Thyroid gland (tissue), 4 donors: ENCODE measurements at regions not wholly inside any gene's neighbourhood (a gene's known extent, or its start where the extent isn't known, plus 50 kb on each side); places are given as distances from the start of the nearest gene placed in this dataset.
"Not testable (repeated sequence)": the region's sequence is repeated elsewhere in the genome, so short reads cannot be mapped to it uniquely, and the experiment has no call there.

Source experiments
- DNase-seq, 2 donors: peaks; one replicate each; pipeline ENCODE4 v3.0.0-alpha.2; 2019
- H3K27ac ChIP-seq, 3 donors: fragments of 200-600 bp; sonication (generic); 1 replicate in 2 of 3; 2 replicates in 1 of 3; pipeline ENCODE4 v1.5.1; 2016 to 2019; ENCODE audit warnings: mild to moderate bottlenecking in 1 of 3, moderate library complexity in 1 of 3
- H3K27me3 ChIP-seq: fragments of 200-600 bp; sonication (generic); one replicate; pipeline ENCODE4 v1.5.1; 2019
- H3K36me3 ChIP-seq, 2 donors: fragments of 200-600 bp; sonication (generic); one replicate each; pipeline ENCODE4 v1.5.1; 2016 to 2019
- H3K4me1 ChIP-seq, 2 donors: fragments of 200-600 bp; sonication (generic); one replicate each; pipeline ENCODE4 v1.5.1; 2017 to 2019
- H3K4me3 ChIP-seq, 3 donors: fragments of 200-600 bp; sonication (generic); replicated peaks in 1 of 3; 1 replicate in 2 of 3; 2 replicates in 1 of 3; pipeline ENCODE4 v1.5.1; 2016; ENCODE audit warnings: mild to moderate bottlenecking in 1 of 3
- H3K9me3 ChIP-seq: fragments of 200-600 bp; sonication (generic); one replicate; pipeline ENCODE4 v1.5.1; 2017
- CTCF ChIP-seq, 6 experiments: fragments of 200-600 bp in 3 of 6; fragments of 450-650 bp in 3 of 6; sonication (generic) in 3 of 6; IDR thresholded peaks; one replicate each; pipeline ENCODE4 v1.5.1; 2016 to 2019; ENCODE audit warnings: antibody characterized with exemption in 6 of 6, mild to moderate bottlenecking in 2 of 6, inconsistent platforms in 1 of 6, moderate library complexity in 1 of 6
- POLR2A ChIP-seq, 2 donors: fragments of 450-650 bp; IDR thresholded peaks; one replicate each; pipeline ENCODE4 v1.6.1; 2017; ENCODE audit warnings: antibody characterized with exemption in 2 of 2, mild to moderate bottlenecking in 2 of 2, moderate library complexity in 1 of 2
- WGBS, 2 donors: methylation state at CpG; one replicate each; pipeline ENCODE4 v1.1.5; 2017; 5-methylcytosine and 5-hydroxymethylcytosine counted together
- intact Hi-C: fragments of 100-400 bp; cut with DNase I; formaldehyde crosslinking; loops from one replicate; pipeline ENCODE4 v1.15.1; 2023

DNA sequence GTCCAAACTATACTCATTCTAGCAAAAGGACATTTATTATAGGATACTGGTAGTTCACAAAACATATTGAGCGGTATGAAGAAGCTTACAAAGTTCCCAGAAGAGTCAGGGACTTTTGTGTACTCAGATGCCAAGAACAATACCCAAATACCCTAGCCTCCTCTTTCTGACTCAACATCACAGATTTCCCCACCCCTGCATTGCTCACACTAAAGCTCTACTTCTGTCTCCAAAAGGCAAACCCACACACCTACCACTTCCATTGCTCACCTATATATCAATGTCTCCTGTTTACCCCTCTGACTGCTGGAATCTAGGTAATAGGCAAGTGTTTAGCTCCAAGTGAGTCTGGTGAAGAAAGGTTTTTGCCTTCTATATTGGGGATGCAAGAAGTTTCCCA is 100.7 kb upstream of the HCCS start:
- Histone ChIP-seq H3K27me3 (no peaks in the 10 kb centered on the region), H3K27ac (no peak overlapping the region), H3K9me3 (no peaks in the 10 kb centered on the region), H3K4me1 (no peaks in the 10 kb centered on the region), H3K4me3 (no peak overlapping the region), H3K36me3 (no peaks in the 10 kb centered on the region)
- TF ChIP-seq CTCF (IDR thresholded peaks at IDR 0.05) (no peak), POLR2A (IDR thresholded peaks at IDR 0.05) (no peak)
- intact Hi-C loops, result no loop called here
- no peak for DNase-seq
- WGBS, 2 donors, result 83 to 100% methylated on average over 1 of the region's 1 CpG

DNA sequence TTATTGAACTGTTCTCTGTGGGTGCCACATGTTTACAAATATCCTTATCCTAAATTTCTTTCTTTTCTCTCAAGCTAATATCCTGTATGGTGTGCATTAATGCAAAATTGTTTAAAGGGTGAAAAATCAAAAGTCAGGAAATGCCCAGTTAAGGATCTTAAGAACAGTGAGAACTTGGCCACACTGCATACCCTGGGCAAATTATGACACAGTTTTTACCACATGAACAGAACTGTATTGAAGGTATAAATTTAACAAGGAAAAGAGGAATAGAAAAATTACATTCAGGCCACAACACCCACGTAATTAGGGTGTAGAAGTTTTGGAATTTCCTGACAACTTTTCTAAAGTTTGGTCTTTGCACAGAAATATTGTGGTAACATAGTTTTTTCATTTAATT is 94.4 kb upstream of the HCCS start:
- H3K4me1 ChIP-seq, result no peaks in the 10 kb centered on the region
- H3K9me3 ChIP-seq, result no peaks in the 10 kb centered on the region
- TF ChIP-seq CTCF (IDR thresholded peaks at IDR 0.05) (no peak), POLR2A (IDR thresholded peaks at IDR 0.05) (no peak)
- DNase-seq, result no peak
- no peak overlapping the region for H3K4me3 ChIP-seq
- no peak overlapping the region for H3K27ac ChIP-seq
- 76 to 85% methylated on average over 1 of the region's 1 CpG for WGBS, 2 donors
- no peaks in the 10 kb centered on the region for H3K36me3 ChIP-seq
- H3K27me3 ChIP-seq, result no peaks in the 10 kb centered on the region
- intact Hi-C loops, result no loop called here

GRCh38 chrX:11022588-11022987 is 88.5 kb upstream of the HCCS start:
- DNase-seq, H3K36me3 ChIP-seq, H3K4me1 ChIP-seq, H3K27ac ChIP-seq, intact Hi-C loops, H3K9me3 ChIP-seq, H3K4me3 ChIP-seq, H3K27me3 ChIP-seq: not testable (repeated sequence)

DNA sequence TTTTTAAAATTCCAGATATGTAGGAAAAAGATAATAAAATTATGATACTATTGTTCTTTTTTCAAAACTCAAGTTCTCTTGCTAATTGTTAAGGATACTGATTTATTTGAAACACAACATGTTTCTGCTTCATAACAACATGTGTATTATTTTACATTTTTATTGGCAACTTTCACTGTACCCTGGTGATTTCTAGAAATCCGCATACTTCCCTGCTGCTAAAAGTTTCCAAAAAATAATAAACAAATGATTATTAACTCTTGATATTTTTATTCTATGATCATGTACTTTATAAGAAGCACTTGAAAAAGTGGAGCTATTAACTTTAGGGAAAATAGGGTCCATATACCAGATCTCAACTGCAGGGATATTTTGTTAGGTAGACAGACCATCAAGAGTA is 71.2 kb upstream of the HCCS start:
- DNase-seq, result no peak
- intact Hi-C loops, result no loop called here
- Histone ChIP-seq H3K9me3 (no peaks in the 10 kb centered on the region), H3K4me1 (no peaks in the 10 kb centered on the region), H3K27me3 (no peaks in the 10 kb centered on the region), H3K4me3 (no peak overlapping the region), H3K36me3 (no peaks in the 10 kb centered on the region), H3K27ac (no peak overlapping the region)
- TF ChIP-seq CTCF (IDR thresholded peaks at IDR 0.05) (no peak), POLR2A (IDR thresholded peaks at IDR 0.05) (no peak)
- 83 to 86% methylated on average over 1 of the region's 1 CpG for WGBS, 2 donors

GRCh38 chrX:11040405-11040804 is 70.7 kb upstream of the HCCS start:
- Histone ChIP-seq H3K4me3 (no peak overlapping the region), H3K9me3 (no peaks in the 10 kb centered on the region), H3K27ac (no peak overlapping the region), H3K4me1 (no peaks in the 10 kb centered on the region), H3K27me3 (no peaks in the 10 kb centered on the region), H3K36me3 (no peaks in the 10 kb centered on the region)
- TF ChIP-seq CTCF (IDR thresholded peaks at IDR 0.05) (no peak), POLR2A (IDR thresholded peaks at IDR 0.05) (no peak)
- WGBS, 2 donors, result 78% methylated on average over 1 of the region's 1 CpG; no CpG with 5 or more reads in 1 of the 2 donors
- intact Hi-C loops, result no loop called here
- DNase-seq, result no peak

- 80 to 90% methylated on average over 2 of the region's 2 CpGs for WGBS, 2 donors
- H3K4me1 ChIP-seq, result no peaks in the 10 kb centered on the region
- intact Hi-C loops, result no loop called here
- TF ChIP-seq POLR2A (IDR thresholded peaks at IDR 0.05), result no peak
- TF ChIP-seq CTCF (IDR thresholded peaks at IDR 0.05), result no peak
- H3K27me3 ChIP-seq, result no peaks in the 10 kb centered on the region
- H3K36me3 ChIP-seq, result no peaks in the 10 kb centered on the region
- no peak overlapping the region for H3K27ac ChIP-seq
- no peak for DNase-seq
- no peak overlapping the region for H3K4me3 ChIP-seq
- no peaks in the 10 kb centered on the region for H3K9me3 ChIP-seq
Measured at GRCh38 chrX:11040996-11041395, 70.1 kb upstream of the HCCS start.
